ENCODE measurements at regions not wholly inside any gene's neighbourhood (a gene's known extent, or its start where the extent isn't known, plus 50 kb on each side); places are given as distances from the start of the nearest gene placed in this dataset.

- CTCF ChIA-PET = no interaction called here
- no peak for DNase-seq (ENCODE audit: low read depth, low spot score)
- Histone ChIP-seq H3K27ac (ENCODE audit: low read length) (no peak overlapping the region), H3K36me3 (ENCODE audit: control insufficient read depth, insufficient read depth, low read length) (no peaks in the 10 kb centered on the region), H3K27me3 (ENCODE audit: control insufficient read depth, insufficient read depth, low read length) (no peaks in the 10 kb centered on the region), H3K4me3 (ENCODE audit: low read depth in 2 of 2, low read length in 2 of 2) (no peak overlapping the region), H3K9me3 (ENCODE audit: control insufficient read depth, insufficient read depth, low read depth, low read length) (no peaks in the 10 kb centered on the region), H3K4me1 (ENCODE audit: control insufficient read depth, insufficient read depth, low read length) (no peaks in the 10 kb centered on the region; the same call in 1 of the 2 replicates)
- no TSS peak for BruUV-seq (replicated peaks)
- intact Hi-C loops (cut with micrococcal nuclease; ENCODE audit: unreplicated experiment) (no loop called here), in situ Hi-C loops (cut with HindIII; ENCODE audit: low pct_unique_long_range_greater_than_20kb, low sequenced_read_pairs) (no loop called here)
- ATAC-seq = no peak
- POLR2A ChIA-PET = no interaction called here
- TF ChIP-seq TCF7L2 (IDR thresholded peaks at IDR 0.05; ENCODE audit: low read depth, low read length) (no peak), CTCF (IDR thresholded peaks at IDR 0.05) (no peak; the same call in 1 of the 2 replicates), POLR2AphosphoS5 (IDR thresholded peaks at IDR 0.05; ENCODE audit: low read depth, low read length) (no peak), SIN3A (IDR thresholded peaks at IDR 0.05; ENCODE audit: borderline replicate concordance, insufficient read depth, low read depth, low read length) (no peak), REST (IDR thresholded peaks at IDR 0.05; ENCODE audit: insufficient read depth in 1 of 2, low read depth in 2 of 2, low read length in 1 of 2) (no peak)
Measured at GRCh38 chr4:140234697-140235060, 80.7 kb upstream of the MAML3 start.

GRCh38 chr4:140233791-140234696 is 80.1 kb upstream of the MAML3 start:
- H3K9me3 ChIP-seq (ENCODE audit: control insufficient read depth, insufficient read depth, low read depth, low read length) = no peaks in the 10 kb centered on the region
- no peak for ATAC-seq
- H3K27ac ChIP-seq (ENCODE audit: low read length) = no peak overlapping the region
- no peak for DNase-seq (ENCODE audit: low read depth, low spot score)
- BruUV-seq (replicated peaks) = no TSS peak
- ChIA-PET POLR2A (no interaction called here), CTCF (no interaction called here)
- intact Hi-C loops (cut with micrococcal nuclease; ENCODE audit: unreplicated experiment) (no loop called here), in situ Hi-C loops (cut with HindIII; ENCODE audit: low pct_unique_long_range_greater_than_20kb, low sequenced_read_pairs) (no loop called here)
- no peaks in the 10 kb centered on the region for H3K27me3 ChIP-seq (ENCODE audit: control insufficient read depth, insufficient read depth, low read length)
- H3K36me3 ChIP-seq (ENCODE audit: control insufficient read depth, insufficient read depth, low read length) = no peaks in the 10 kb centered on the region
- no peak for TF ChIP-seq POLR2AphosphoS5 (IDR thresholded peaks at IDR 0.05; ENCODE audit: low read depth, low read length)
- H3K4me3 ChIP-seq (ENCODE audit: low read depth in 2 of 2, low read length in 2 of 2) = no peak overlapping the region
- H3K4me1 ChIP-seq (ENCODE audit: control insufficient read depth, insufficient read depth, low read length) = no peaks in the 10 kb centered on the region; the same call in 1 of the 2 replicates

- ChIA-PET CTCF (no interaction called here), POLR2A (no interaction called here)
- no TSS peak for BruUV-seq (replicated peaks)
- Histone ChIP-seq H3K36me3 (ENCODE audit: control insufficient read depth, insufficient read depth, low read length) (no peaks in the 10 kb centered on the region), H3K4me3 (ENCODE audit: low read depth in 2 of 2, low read length in 2 of 2) (no peak overlapping the region), H3K27ac (ENCODE audit: low read length) (no peak overlapping the region), H3K9me3 (ENCODE audit: control insufficient read depth, insufficient read depth, low read depth, low read length) (no peaks in the 10 kb centered on the region), H3K4me1 (ENCODE audit: control insufficient read depth, insufficient read depth, low read length) (no peaks in the 10 kb centered on the region), H3K27me3 (ENCODE audit: control insufficient read depth, insufficient read depth, low read length) (no peaks in the 10 kb centered on the region)
- DNase-seq (ENCODE audit: low read depth, low spot score) (no peak), ATAC-seq (no peak)
- intact Hi-C loops (cut with micrococcal nuclease; ENCODE audit: unreplicated experiment) = no loop called here
- in situ Hi-C loops (cut with HindIII; ENCODE audit: low pct_unique_long_range_greater_than_20kb, low sequenced_read_pairs) = no loop called here
- no peak for TF ChIP-seq POLR2AphosphoS5 (IDR thresholded peaks at IDR 0.05; ENCODE audit: low read depth, low read length)
Measured at GRCh38 chr4:140229881-140230280, 75.9 kb upstream of the MAML3 start.
